ENCODE measurements at regions not wholly inside any gene's neighbourhood (a gene's known extent, or its start where the extent isn't known, plus 50 kb on each side); places are given as distances from the start of the nearest gene placed in this dataset.

- no peak for DNase-seq
These were observed 590.9 kb upstream of the ZEB2 start for GRCh38 chr2:145110668-145111356.

GRCh38 chr2:145108959-145109710 lies 589.2 kb upstream of the ZEB2 start:
- DNase-seq = no peak

GRCh38 chr2:145108361-145108778 lies 588.5 kb upstream of the ZEB2 start:
- DNase-seq = no peak

- DNase-seq = no peak
These were observed 586.4 kb upstream of the ZEB2 start for GRCh38 chr2:145106293-145106692.

GRCh38 chr2:145102706-145103105 lies 582.8 kb upstream of the ZEB2 start:
- no peak for DNase-seq

- no peak for DNase-seq
These were observed 580.4 kb upstream of the ZEB2 start for GRCh38 chr2:145100301-145100700.

GRCh38 chr2:145096582-145096981 lies 576.7 kb upstream of the ZEB2 start:
- DNase-seq = no peak

- no peak for DNase-seq
These were observed 575.9 kb upstream of the ZEB2 start for GRCh38 chr2:145095641-145096435.

GRCh38 chr2:145094370-145094769 lies 574.5 kb upstream of the ZEB2 start:
- DNase-seq = no peak

- DNase-seq = no peak
These were observed 572.0 kb upstream of the ZEB2 start for GRCh38 chr2:145091967-145092366.

GRCh38 chr2:145090841-145091761 lies 571.2 kb upstream of the ZEB2 start:
- no peak for DNase-seq

- DNase-seq = no peak
These were observed 568.8 kb upstream of the ZEB2 start for GRCh38 chr2:145088756-145089155.

GRCh38 chr2:145086910-145087309 lies 567.0 kb upstream of the ZEB2 start:
- DNase-seq = no peak

- no peak for DNase-seq
These were observed 565.7 kb upstream of the ZEB2 start for GRCh38 chr2:145085612-145086011.

GRCh38 chr2:145080426-145080825 lies 560.5 kb upstream of the ZEB2 start:
- no peak for DNase-seq

- no peak for DNase-seq
These were observed 559.7 kb upstream of the ZEB2 start for GRCh38 chr2:145079641-145080040.

- no peak for DNase-seq
These were observed 559.0 kb upstream of the ZEB2 start for GRCh38 chr2:145078923-145079322.

GRCh38 chr2:145076085-145076484 lies 556.2 kb upstream of the ZEB2 start:
- DNase-seq = no peak

GRCh38 chr2:145075454-145076062 lies 555.6 kb upstream of the ZEB2 start:
- no peak for DNase-seq

- no peak for DNase-seq
These were observed 550.8 kb upstream of the ZEB2 start for GRCh38 chr2:145070703-145071102.

GRCh38 chr2:145068509-145068908 lies 548.6 kb upstream of the ZEB2 start:
- DNase-seq = no peak

GRCh38 chr2:145067549-145068030 lies 547.7 kb upstream of the ZEB2 start:
- DNase-seq = no peak
